Raji (cell line): ENCODE measurements at regions not wholly inside any gene's neighbourhood (a gene's known extent, or its start where the extent isn't known, plus 50 kb on each side); places are given as distances from the start of the nearest gene placed in this dataset.

ENCODE experiments used
- POLR2A ChIP-seq: IDR thresholded peaks from 2 replicates; pipeline ENCODE4 v1.6.1; 2011; ENCODE audit warnings: low read depth, low read length, control low read depth; ENCODE audit not compliant: insufficient read depth

DNA sequence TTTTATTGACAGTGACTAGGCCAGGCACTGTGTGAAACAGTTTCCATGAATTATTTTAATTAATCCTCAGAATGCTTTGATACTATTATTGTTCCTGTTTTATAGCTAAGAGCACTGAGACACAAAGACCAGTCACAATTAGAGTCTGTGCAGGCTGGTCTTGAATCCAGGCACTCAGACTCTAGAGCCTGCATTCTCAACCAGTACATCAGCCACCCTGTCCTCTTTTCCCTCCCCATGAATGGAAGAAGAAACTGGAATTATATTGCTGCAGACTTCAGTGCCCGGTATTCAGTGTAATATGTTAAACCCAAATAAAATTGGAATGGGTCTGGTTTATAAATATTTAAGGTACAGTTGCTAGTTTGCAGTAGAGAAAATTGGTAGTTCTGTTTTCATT is 303.0 kb upstream of the RGS6 start:
- TF ChIP-seq POLR2A = no peak

DNA sequence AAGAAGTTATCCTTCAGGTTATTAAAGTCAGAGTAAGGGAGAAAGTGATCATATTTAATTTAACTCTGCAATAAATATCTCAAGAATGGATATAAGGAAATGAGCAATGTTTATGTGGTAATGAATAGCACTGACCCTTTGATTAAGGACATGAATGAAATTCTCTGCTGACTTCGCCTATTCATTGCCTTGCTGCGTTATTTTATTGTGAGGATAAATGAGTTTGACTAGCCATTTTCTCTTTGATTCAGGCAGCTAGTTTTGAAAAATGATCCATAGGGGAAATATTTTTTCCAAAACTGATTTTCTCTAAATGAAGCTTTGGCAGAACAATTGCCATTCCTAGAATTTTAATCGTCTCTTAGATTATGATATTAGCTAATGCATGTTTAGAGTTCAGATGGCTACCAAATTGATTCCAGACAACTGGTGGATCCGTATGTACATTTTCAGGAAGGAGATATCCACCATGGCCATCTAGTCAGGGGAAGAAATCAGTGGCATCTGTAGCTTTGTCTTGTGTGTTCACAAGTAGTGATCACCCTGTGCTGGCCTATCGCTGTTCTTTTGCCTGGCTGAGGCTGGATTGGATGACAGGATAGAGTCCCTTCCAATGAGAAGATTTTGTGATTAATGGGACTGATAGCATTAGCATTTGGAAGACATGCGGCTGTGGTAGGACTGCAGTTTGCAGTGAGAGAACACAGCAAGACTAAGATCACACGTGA is 302.3 kb upstream of the RGS6 start:
- no peak for TF ChIP-seq POLR2A

- TF ChIP-seq POLR2A = no peak
These were observed 299.7 kb upstream of the RGS6 start for GRCh38 chr14:71632440-71632946.

DNA sequence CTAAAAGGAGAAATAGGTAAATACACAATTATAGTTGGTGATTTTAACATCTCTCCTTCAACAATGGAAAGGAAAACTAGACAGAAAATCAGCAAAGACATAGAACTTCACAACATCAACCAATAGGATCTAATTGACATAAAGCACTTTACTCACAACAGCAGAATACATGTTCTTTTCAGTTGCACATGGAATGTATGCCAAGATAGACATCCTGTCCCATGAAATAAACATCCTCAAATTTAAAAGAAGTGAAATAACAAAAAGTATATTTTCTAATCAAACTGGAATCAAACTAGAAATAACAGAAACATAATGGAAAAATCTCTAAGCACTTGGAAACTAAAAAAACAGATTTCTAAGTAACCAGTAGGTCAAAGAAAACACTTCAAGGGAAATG is 296.2 kb upstream of the RGS6 start:
- no peak for TF ChIP-seq POLR2A

DNA sequence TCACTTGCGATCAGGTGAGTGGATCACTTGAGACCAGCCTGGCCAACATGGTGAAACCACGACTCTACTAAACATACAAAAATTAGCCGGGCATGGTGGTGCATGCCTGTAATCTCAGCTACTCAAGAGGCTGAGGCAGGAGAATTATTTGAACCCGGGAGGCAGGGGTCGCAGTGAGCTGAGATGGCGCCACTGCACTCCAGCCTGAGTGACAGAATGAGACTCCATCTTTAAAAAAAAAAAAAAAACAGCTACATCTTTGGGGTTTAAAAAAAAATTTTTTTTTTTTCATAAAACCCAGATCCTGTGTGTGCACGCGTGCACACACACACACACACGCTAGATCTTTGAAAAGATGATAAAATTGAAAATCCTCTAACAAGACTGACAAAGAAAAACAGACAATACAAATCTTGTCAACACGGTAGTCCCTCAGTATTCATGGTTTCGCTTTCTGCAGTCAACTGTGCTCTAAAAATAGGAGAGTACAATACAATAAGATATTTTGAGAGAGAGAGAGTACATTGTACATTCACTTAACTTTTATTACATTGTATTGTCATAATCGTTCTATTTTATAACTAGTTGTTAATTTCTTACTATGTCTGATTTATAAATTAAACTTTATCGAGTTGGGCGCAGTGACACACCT is 295.3 kb upstream of the RGS6 start:
- TF ChIP-seq POLR2A = no peak

- no peak for TF ChIP-seq POLR2A
These were observed 293.6 kb upstream of the RGS6 start for GRCh38 chr14:71638523-71639196.

GRCh38 chr14:71642715-71643114 is 289.5 kb upstream of the RGS6 start:
- no peak for TF ChIP-seq POLR2A

- TF ChIP-seq POLR2A = no peak
These were observed 286.6 kb upstream of the RGS6 start for GRCh38 chr14:71645656-71646055.

DNA sequence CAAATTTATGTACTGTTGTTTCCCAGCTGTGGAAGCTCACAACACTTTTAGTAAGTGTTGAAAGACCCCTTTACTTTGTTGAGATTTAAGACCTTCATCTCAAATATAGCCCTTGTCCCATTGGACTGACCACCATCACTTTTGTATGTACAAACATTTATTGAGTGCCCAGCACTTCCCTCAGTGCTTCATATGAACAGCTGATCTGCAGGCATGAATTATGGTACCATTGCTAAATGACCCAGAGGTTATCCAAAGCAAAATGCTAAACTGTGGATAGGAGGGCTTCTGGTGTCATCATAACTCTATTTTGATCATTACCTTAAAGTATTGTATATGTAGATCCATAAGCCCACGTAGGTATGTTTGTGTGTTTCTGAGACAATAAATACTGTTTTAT is 285.7 kb upstream of the RGS6 start:
- TF ChIP-seq POLR2A = no peak

DNA sequence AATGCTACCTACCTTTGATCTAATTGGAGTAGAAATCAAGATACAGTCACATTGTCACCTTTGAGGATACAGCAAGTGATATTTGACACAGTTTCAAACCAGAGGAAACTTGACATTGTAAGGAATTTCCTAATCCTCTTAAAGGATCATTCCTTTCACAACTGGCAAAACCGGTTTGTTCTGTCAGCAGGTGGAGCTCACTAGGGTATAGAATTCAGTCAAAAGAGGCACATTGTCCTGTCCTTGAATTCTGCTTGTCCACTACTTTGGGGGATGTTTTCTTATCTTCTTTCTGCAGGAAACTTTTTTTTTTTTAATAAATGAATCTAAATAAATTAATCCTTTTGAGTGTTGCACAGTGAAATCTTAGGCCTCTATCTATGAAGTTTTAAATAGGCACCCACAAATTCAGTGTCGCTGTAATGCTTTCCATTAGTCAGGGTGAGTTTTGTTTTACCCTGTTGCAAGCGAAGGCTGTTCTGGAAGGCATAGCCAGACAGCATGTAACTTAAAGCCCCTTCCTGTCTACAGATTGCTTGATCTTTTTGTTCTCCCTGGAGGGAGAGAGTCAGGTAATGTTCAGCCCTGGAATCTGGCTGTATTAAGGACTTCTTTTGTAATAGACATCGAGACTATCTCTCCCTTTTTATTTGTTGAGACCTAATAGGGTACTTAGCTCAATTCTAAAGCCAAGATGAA is 285.0 kb upstream of the RGS6 start:
- no peak for TF ChIP-seq POLR2A

DNA sequence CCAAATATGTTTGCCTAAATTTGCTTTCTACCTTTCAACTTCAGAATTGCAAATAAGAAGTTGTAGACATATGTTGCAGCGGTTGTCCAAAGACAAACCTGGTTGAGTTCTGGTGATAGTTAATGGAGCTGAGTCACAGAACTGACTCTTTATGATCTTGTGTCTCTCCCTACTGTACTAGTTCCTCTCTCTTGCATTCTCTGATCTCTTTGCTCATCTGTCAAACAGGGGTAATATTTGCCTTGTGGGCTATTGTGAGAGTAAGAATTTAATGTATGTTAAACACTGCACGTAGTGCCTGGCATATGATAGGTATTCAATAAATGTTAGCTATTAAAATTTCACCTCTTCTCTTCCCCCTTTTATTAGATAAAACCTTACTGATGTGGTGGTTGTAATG is 283.5 kb upstream of the RGS6 start:
- no peak for TF ChIP-seq POLR2A

GRCh38 chr14:71650187-71650755 is 282.0 kb upstream of the RGS6 start:
- no peak for TF ChIP-seq POLR2A

DNA sequence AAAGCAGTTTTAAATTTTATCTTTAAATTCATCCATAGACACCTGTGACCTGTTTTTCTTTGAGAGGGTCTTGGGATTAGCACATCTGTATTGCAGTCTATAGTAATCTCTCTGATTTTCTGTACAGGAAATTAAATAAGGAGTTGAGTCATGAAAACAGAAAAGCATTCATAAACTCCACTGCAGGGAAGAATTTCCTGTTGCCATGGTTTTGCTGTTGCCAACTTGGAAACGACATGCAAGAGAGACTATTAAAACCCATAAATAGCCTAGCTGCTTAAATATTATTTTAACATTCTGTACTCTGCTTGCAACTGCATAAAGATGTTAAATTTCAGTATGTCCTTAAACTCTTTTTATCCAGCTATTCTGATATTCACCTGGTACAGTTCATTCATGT is 281.0 kb upstream of the RGS6 start:
- no peak for TF ChIP-seq POLR2A

DNA sequence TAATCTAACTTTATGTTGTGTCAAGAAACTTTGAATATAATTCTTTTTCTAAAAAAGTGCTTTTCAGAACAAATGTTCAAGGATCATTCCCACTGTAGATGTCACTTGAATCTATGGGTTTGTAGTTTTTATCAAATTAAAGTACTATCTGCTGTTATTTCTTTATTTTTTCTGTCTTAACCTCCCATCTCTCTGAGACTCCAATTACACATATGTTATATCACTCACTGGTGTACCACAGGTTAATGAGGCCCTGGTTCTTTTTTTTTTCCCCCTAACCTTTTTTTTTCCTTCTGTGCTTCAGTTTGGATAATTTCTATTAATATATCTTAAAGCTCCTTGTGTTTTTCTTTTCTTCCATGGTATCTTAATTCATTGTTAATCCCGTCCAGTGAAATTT is 279.9 kb upstream of the RGS6 start:
- no peak for TF ChIP-seq POLR2A

DNA sequence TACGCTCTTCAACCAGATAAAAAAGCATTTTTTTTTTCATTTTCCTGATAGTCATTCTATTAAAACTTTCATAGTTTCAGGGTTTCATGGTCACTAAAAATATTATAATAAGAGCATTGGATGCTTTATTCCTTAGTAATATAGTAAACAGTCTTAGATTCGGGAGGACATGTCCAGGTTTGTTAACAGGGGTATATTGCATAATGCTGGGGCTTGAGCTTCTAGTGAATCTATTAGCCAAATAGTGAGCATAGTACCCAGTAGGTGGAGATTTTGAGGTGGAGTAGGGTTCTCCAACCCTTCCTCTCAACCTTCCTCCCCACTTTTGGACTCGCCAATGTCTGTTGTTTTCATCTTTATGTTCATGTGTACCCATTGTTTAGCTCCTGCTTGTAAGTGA is 277.4 kb upstream of the RGS6 start:
- no peak for TF ChIP-seq POLR2A
